ENCODE measurements at regions not wholly inside any gene's neighbourhood (a gene's known extent, or its start where the extent isn't known, plus 50 kb on each side); places are given as distances from the start of the nearest gene placed in this dataset.
A peak's percentile ranks its signal among the peaks of the same experiment; 100 is the strongest.
"Not testable (repeated sequence)": the region's sequence is repeated elsewhere in the genome, so short reads cannot be mapped to it uniquely, and the experiment has no call there.

- DNase-seq (ENCODE audit: low read depth): no peak
Measured at GRCh38 chr10:36872702-36873393, 252.6 kb upstream of the ANKRD30A start.

GRCh38 chr10:36840788-36841187 lies 284.6 kb upstream of the ANKRD30A start:
- no peak for DNase-seq (ENCODE audit: low read depth)

GRCh38 chr10:36837416-36837815 lies 288.0 kb upstream of the ANKRD30A start:
- DNase-seq (ENCODE audit: low read depth): no peak

DNA sequence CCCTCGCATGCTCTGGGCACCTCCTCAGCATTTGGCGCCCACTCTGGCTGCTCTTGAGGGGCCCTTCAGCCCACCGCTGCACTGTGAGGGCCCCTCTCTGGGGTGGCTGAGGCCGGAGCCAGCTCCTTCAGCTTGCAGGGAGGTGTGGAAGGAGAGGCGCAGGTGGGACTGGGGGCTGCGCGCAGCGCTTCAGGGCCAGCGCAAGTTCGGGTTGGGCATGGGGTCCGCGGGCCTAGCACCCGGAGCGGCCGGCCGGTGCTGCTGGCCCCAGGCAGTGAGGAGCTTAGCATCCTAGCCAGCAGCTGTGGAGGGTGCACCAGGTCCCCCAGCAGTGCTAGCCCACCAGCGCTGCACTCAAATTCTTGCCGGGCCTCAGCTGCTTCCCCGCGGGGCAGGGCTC lies 305.6 kb upstream of the ANKRD30A start:
- DNase-seq (ENCODE audit: low read depth): no peak

DNA sequence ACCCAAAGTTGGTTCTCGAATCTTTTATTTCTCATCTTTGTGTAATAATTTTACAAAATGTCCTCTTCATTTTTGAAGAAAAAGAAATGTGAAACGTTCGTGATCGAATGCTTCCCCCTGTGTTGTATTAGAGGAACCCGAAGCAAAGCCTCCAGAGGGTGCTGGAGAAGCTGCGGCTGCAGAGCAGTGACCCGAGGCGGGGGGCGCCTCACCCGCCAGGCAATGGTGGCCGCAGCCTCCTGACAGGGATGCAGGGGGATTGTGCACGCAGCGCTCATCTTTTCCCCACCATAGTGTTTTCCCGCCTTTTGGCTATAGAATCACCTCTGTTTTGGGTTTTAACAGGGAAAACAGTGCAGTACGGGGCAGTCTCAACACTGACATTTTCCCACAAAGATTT lies 307.5 kb upstream of the ANKRD30A start:
- no peak for DNase-seq (ENCODE audit: low read depth)

DNA sequence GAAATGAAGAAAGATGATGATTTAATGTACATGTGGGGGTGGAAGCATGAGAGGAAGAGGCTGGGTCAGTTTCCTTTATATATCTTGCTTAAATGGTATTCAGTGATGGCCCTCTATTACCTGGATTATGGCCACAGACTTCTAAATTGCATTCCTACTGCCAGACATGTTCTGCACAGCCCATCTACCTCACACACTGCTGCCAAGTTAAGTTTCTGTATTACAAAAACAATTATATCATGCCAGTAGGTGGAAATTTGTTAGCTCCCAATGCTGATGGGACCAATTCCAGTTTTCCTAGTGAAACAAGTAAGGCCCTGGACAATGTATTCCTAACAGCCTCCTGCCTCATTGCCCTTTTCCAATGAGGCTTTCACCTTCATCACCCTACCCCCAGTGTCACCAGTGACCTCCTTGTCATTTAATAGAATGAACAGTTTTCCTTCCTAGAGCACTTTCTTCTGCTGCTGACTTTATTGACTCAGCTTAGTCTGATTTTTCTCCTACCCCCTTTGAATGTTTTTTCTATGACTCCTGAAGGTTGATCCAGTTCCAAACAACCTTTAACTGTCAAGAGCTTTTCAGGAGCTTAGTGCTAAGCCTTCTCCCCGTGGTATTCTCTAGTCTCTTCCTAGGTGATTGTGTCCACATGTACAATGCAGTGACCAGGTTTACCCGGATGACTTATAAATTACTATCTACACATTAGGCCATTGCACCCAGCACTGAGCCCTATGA lies 316.6 kb upstream of the ANKRD30A start:
- DNase-seq (ENCODE audit: low read depth): peak; percentile 6

DNA sequence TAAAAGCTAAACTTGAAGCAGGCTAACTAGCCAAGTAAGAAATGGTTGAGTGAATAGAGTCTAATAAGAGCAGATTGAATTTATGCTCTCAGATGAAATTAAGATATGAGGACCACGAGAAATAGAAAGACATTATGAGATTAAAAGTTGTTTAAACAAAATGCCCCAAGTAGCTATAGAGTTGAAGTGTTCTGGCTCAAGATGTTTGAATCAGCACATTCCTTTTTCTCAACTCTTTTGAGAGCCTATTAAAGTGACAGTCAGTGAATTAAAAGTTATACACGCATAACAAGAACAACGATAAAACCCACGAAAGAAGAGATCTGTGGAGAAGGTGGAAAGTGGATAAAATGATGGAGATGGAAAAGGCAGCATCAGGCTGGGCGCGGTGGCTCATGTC lies 322.2 kb upstream of the ANKRD30A start:
- DNase-seq (ENCODE audit: low read depth): no peak

GRCh38 chr10:36802490-36803153 lies 322.8 kb upstream of the ANKRD30A start:
- peak; percentile 18 for DNase-seq (ENCODE audit: low read depth)

DNA sequence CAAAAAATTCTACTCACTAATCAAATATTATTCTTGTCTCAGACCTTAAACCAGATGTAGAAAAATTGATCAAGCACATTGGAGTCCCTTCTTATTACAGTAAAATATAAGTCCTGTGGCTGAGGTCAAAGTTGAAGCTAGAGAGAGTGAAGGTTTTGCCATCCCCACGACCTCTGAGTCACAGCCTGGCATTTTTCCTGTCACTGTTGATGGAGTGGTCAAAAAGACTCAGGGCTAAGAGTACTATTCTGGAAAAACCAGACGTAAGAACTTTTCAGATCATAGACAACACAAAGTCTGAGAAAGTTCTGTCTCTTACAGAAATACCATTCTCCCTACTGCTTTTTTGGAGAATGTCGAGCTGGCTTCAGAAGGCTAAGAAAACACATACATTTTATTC lies 323.7 kb upstream of the ANKRD30A start:
- DNase-seq (ENCODE audit: low read depth): no peak

DNA sequence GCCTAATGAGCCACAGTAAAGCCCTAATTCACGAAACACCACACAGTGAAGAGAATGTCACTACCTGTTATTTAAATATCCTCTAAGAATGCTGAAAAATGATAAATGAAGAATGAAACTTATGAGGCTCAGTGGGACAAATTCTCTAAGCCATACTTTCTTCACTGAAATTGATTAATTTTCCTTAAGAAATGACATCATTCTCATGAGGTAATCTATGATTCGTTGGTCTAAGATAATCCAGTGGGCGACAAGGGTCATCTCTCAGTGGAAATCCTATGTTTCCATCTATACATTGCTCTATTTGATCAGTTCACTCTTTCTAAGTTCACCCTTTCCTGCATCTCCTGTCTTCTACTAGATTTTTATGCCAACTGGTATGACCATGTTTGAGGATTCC lies 330.4 kb upstream of the ANKRD30A start:
- DNase-seq (ENCODE audit: low read depth): no peak

- no peak for DNase-seq (ENCODE audit: low read depth)
Measured at GRCh38 chr10:36789974-36790373, 335.4 kb upstream of the ANKRD30A start.

- DNase-seq (ENCODE audit: low read depth): no peak
Measured at GRCh38 chr10:36788152-36788551, 337.2 kb upstream of the ANKRD30A start.

GRCh38 chr10:36783400-36783799 lies 342.0 kb upstream of the ANKRD30A start:
- DNase-seq (ENCODE audit: low read depth): no peak

DNA sequence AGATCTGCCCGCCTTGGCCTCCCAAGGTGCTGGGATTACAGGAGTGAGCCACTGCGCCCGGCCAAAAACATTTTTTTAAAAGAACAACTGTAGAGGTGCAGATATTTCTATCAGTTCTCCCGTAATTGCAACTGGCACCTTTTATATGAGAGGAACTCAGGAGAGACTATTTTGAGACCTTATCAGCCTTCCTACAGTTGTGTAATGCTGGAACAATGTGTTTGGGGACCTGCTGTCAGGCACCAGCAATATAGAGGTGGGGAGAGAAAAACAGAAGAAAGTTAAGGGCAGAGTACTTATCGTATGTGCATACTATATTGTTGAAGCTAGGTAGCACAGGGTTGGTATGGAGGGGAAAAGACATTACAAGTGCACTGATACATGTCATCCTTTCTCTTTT lies 343.8 kb upstream of the ANKRD30A start:
- no peak for DNase-seq (ENCODE audit: low read depth)

DNA sequence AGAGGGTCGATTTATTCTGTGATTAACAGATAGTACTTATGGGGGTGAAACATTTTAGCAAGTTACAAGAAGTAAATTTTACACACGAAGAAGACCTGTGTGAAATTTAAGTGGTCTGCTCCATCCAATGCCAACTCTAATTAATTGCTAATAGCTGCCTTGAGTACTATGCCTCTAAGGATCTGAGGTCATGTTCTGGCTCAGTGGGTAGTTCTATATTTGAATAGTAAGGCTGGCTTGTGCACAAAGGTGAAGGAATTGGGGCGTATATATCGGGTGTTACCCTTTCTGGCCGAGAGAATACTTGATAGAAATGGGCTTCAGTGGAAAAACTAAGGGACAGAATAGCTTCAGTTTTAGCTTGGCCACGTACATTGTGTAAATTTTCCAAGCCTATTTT lies 345.2 kb upstream of the ANKRD30A start:
- no peak for DNase-seq (ENCODE audit: low read depth)

DNA sequence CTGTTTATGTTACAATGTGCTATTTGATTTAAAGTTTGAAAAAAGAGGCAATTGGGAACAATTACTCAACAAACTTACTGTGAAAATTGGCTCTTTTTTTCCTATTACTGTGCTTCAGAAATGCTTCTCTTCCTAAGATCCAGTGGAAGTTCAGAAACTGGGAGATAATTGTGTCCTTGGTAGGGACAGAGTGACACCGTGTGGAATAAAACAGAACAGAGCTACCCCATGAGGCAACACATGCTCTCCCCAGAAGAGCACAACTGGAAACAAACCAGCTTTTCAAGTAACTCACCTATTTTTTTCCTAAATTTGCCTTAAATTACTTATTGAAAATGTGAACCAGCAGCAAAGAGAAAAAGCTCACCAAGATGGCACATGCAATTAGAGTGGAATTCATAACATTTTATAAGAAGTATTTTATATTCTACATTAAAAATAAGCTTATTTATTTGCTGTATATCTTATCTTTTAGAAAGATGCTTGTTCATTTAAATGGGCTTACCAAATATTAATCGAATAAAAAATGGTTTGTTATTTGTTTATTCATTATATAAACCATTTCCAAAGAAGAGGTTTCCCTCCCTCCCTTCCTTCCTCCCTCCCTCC lies 346.1 kb upstream of the ANKRD30A start:
- DNase-seq (ENCODE audit: low read depth): peak; percentile 78

DNA sequence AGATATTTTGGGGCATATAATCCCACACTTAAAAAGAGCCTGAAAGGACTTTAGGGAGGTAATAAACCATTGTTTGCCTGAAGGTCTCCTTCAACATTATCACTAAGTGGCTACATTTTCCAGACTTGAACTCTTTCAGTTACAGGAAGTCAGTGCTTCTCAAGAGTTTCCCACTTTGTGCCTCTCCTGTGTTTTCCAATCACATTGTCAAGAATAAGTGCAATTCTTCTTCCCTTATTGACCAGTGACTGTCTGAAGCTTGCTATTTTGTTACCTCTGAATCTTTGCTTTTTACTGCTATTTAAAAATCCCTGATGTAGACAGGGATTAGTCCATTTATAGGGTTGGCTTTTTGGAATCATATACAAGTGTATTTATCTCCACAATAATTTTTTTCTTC lies 346.7 kb upstream of the ANKRD30A start:
- no peak for DNase-seq (ENCODE audit: low read depth)

- no peak for DNase-seq (ENCODE audit: low read depth)
Measured at GRCh38 chr10:36773652-36774051, 351.7 kb upstream of the ANKRD30A start.

- DNase-seq (ENCODE audit: low read depth): no peak
Measured at GRCh38 chr10:36771725-36772124, 353.7 kb upstream of the ANKRD30A start.

- not testable (repeated sequence) for DNase-seq (ENCODE audit: low read depth)
Measured at GRCh38 chr10:36769741-36770140, 355.7 kb upstream of the ANKRD30A start.

GRCh38 chr10:36766940-36767339 lies 358.5 kb upstream of the ANKRD30A start:
- DNase-seq (ENCODE audit: low read depth): no peak

DNA sequence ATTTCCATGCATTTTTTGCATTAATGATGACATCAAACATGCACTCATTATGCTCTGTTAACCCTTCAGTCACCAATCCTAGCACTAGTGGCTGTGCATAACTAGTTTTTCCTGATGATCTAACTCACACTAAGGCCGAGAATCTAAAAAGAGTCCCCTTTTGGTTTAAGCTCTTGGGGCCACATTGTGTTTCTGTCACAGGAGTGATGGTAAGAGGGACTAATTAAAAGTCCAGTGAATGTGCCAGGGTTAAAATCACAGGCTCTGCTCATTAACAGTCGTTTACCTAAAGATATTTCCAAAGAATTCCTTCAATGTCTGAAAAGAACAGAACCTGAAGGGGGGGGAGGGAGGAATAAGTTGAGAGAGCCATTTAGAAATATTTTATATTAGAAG lies 359.0 kb upstream of the ANKRD30A start:
- DNase-seq (ENCODE audit: low read depth): no peak
